OCI-LY1 (cell line): ENCODE measurements at regions not wholly inside any gene's neighbourhood (a gene's known extent, or its start where the extent isn't known, plus 50 kb on each side); places are given as distances from the start of the nearest gene placed in this dataset.

ENCODE experiments used
- H2AFZ ChIP-seq: fragments of 200-600 bp; sonication (generic), shearing (Covaris generic); 2 replicates; pipeline ENCODE4 v1.6.0; 2014; ENCODE audit warnings: antibody characterized with exemption, mild to moderate bottlenecking, low read length
- H3F3A ChIP-seq: fragments of 200-600 bp; sonication (generic), shearing (Covaris generic); 2 replicates; pipeline ENCODE4 v1.6.0; 2014; ENCODE audit warnings: mild to moderate bottlenecking, antibody characterized with exemption, low read length, moderate library complexity; ENCODE audit not compliant: insufficient read depth
- H3K27ac ChIP-seq: fragments of 200-600 bp; sonication (generic); 2 replicates; pipeline ENCODE4 v1.5.1; 2014; ENCODE audit warnings: low read length, mixed run types, mild to moderate bottlenecking, low read depth; ENCODE audit not compliant: poor library complexity, severe bottlenecking
- H3K27me3 ChIP-seq: fragments of 200-600 bp; sonication (generic); 2 replicates; pipeline ENCODE4 v1.6.0; 2014; ENCODE audit warnings: antibody characterized with exemption, mild to moderate bottlenecking, low read length, moderate library complexity; ENCODE audit not compliant: insufficient read depth
- H3K36me3 ChIP-seq: fragments of 200-600 bp; sonication (generic); 2 replicates; pipeline ENCODE4 v1.6.1; 2014; ENCODE audit warnings: mild to moderate bottlenecking, antibody characterized with exemption, low read length, moderate library complexity, mixed read lengths; ENCODE audit not compliant: insufficient read depth
- H3K4me1 ChIP-seq: fragments of 200-600 bp; sonication (generic); 2 replicates; pipeline ENCODE4 v1.5.1; 2014; ENCODE audit warnings: mild to moderate bottlenecking, low read length, moderate library complexity; ENCODE audit not compliant: insufficient read depth, severe bottlenecking
- H3K4me2 ChIP-seq: fragments of 200-600 bp; sonication (generic), shearing (Covaris generic); 2 replicates; pipeline ENCODE4 v1.6.1; 2014; ENCODE audit warnings: low read length
- H3K4me3 ChIP-seq: fragments of 200-600 bp; sonication (generic); 2 replicates; pipeline ENCODE4 v1.5.1; 2014; ENCODE audit warnings: low read length, low read depth, mild to moderate bottlenecking, mixed read lengths; ENCODE audit not compliant: poor library complexity, severe bottlenecking
- H3K79me2 ChIP-seq: fragments of 200-600 bp; shearing (Covaris generic); 2 replicates; pipeline ENCODE4 v1.6.1; 2016; ENCODE audit warnings: mixed run types, low read length, mixed read lengths; ENCODE audit not compliant: insufficient read depth
- H3K9ac ChIP-seq: fragments of 200-600 bp; sonication (generic), shearing (Covaris generic); 2 replicates; pipeline ENCODE4 v1.6.1; 2014; ENCODE audit warnings: mild to moderate bottlenecking, low read length, mixed read lengths
- H3K9me2 ChIP-seq: fragments of 200-600 bp; sonication (generic), shearing (Covaris generic); 2 replicates; pipeline ENCODE4 v1.6.1; 2014; ENCODE audit warnings: low read depth, mild to moderate bottlenecking, low read length, mixed read lengths
- H3K9me3 ChIP-seq: fragments of 200-600 bp; shearing (Covaris generic); 2 replicates; pipeline ENCODE4 v1.6.1; 2014; ENCODE audit warnings: low read length, mixed read lengths
- H4K20me1 ChIP-seq: fragments of 200-600 bp; sonication (generic), shearing (Covaris generic); 2 replicates; pipeline ENCODE4 v1.6.0; 2016; ENCODE audit warnings: mild to moderate bottlenecking, low read length; ENCODE audit not compliant: insufficient read depth
- CTCF ChIP-seq: fragments of 200-600 bp; sonication (generic), shearing (Covaris generic); IDR thresholded peaks from 2 replicates; pipeline ENCODE4 v1.5.1; 2017; ENCODE audit warnings: mild to moderate bottlenecking, antibody characterized with exemption, low read length, moderate library complexity, mixed read lengths
- EZH2 ChIP-seq: fragments of 200-600 bp; sonication (generic), shearing (Covaris generic); IDR thresholded peaks from 2 replicates; pipeline ENCODE4 v1.8.0; 2017; ENCODE audit warnings: borderline replicate concordance, mixed run types, mild to moderate bottlenecking, antibody characterized with exemption, low read length, moderate library complexity, mixed read lengths

- Histone ChIP-seq H3K9ac (no peak overlapping the region), H2AFZ (no peak overlapping the region), H3K27me3 (no peaks in the 10 kb centered on the region), H3K36me3 (no peaks in the 10 kb centered on the region), H3F3A (no peaks in the 10 kb centered on the region), H3K4me3 (no peak overlapping the region), H3K4me2 (no peak overlapping the region), H3K79me2 (no peaks in the 10 kb centered on the region), H3K27ac (no peak overlapping the region), H3K9me2 (no peaks in the 10 kb centered on the region), H3K9me3 (no peaks in the 10 kb centered on the region), H3K4me1 (no peaks in the 10 kb centered on the region), H4K20me1 (no peaks in the 10 kb centered on the region)
- TF ChIP-seq CTCF (no peak), EZH2 (no peak)
Measured at GRCh38 chr4:12929784-12930183, 554.4 kb downstream of the RAB28 start.

- no peak overlapping the region for H2AFZ ChIP-seq
- TF ChIP-seq EZH2 = no peak
- no peak for TF ChIP-seq CTCF
- H3K4me3 ChIP-seq = no peak overlapping the region
- H3K27ac ChIP-seq = no peak overlapping the region
- H3K9ac ChIP-seq = no peak overlapping the region
- H3F3A ChIP-seq = no peaks in the 10 kb centered on the region
- no peaks in the 10 kb centered on the region for H3K36me3 ChIP-seq
- no peaks in the 10 kb centered on the region for H3K4me1 ChIP-seq
- no peak overlapping the region for H3K4me2 ChIP-seq
- H3K27me3 ChIP-seq = no peaks in the 10 kb centered on the region
- H3K9me3 ChIP-seq = no peaks in the 10 kb centered on the region
- H3K9me2 ChIP-seq = no peaks in the 10 kb centered on the region
- H4K20me1 ChIP-seq = no peaks in the 10 kb centered on the region
- no peaks in the 10 kb centered on the region for H3K79me2 ChIP-seq
Measured at GRCh38 chr4:12928751-12929150, 555.4 kb downstream of the RAB28 start.

- Histone ChIP-seq H3K9me3 (no peaks in the 10 kb centered on the region), H3K4me3 (no peak overlapping the region), H2AFZ (no peak overlapping the region), H3K36me3 (no peaks in the 10 kb centered on the region), H3K9me2 (no peaks in the 10 kb centered on the region), H3K27ac (no peak overlapping the region), H3K27me3 (no peaks in the 10 kb centered on the region), H3K4me2 (no peak overlapping the region), H3K4me1 (no peaks in the 10 kb centered on the region), H3F3A (no peaks in the 10 kb centered on the region), H4K20me1 (no peaks in the 10 kb centered on the region), H3K9ac (no peak overlapping the region), H3K79me2 (no peaks in the 10 kb centered on the region)
- TF ChIP-seq EZH2 (no peak), CTCF (no peak)
Measured at GRCh38 chr4:12926189-12927066, 557.7 kb downstream of the RAB28 start.
